IMR-90 (cell line): ENCODE measurements at regions not wholly inside any gene's neighbourhood (a gene's known extent, or its start where the extent isn't known, plus 50 kb on each side); places are given as distances from the start of the nearest gene placed in this dataset.

Experiments
- ATAC-seq: fragments of 200-7000 bp; cut with Tn5 transposase; 2 replicates; pipeline ENCODE4 v1.9.1; 2020; ENCODE audit warnings: low read depth, mild to moderate bottlenecking, moderate library complexity
- BruUV-seq: library from RNA; stranded (reverse); fragments of 400-500 nt; replicated peaks from 2 replicates; lab custom pipeline; 2021; lab: Mats Ljungman, UMichigan
- CTCF ChIA-PET: fragments of 300-600 bp; formaldehyde crosslinking; extraction: SDS; loops from one replicate; lab custom pipeline; 2021; ENCODE audit warnings: antibody characterized with exemption; lab: Yijun Ruan, JAX
- POLR2A ChIA-PET: fragments of 300-600 bp; sonication (Branson Sonifier 250); formaldehyde crosslinking; loops from one replicate; lab custom pipeline; 2022; ENCODE audit warnings: antibody characterized with exemption; ENCODE audit not compliant: unreplicated experiment; lab: Charles Lee
- DNase-seq: peaks from one replicate; pipeline ENCODE4 v3.0.0; 2013
- H2AFZ ChIP-seq: replicated peaks from 2 replicates; pipeline ENCODE3; 2013; ENCODE audit warnings: low read length, mild to moderate bottlenecking; ENCODE audit not compliant: poor library complexity
- H2AK5ac ChIP-seq: 2 replicates; pipeline ENCODE4 v1.6.1; 2013; ENCODE audit warnings: low read depth, low read length, inconsistent platforms
- H2AK9ac ChIP-seq: replicated peaks from 2 replicates; pipeline ENCODE3; 2013; ENCODE audit warnings: mild to moderate bottlenecking, low read depth, low read length, moderate library complexity; ENCODE audit not compliant: poor library complexity
- H2BK120ac ChIP-seq: 2 replicates; pipeline ENCODE4 v1.6.1; 2013; ENCODE audit warnings: low read depth, low read length, inconsistent platforms
- H2BK15ac ChIP-seq: 3 replicates; pipeline ENCODE4 v1.6.1; 2013; ENCODE audit warnings: low read depth, low read length, inconsistent platforms
- H2BK20ac ChIP-seq: 2 replicates; pipeline ENCODE4 v1.6.1; 2013; ENCODE audit warnings: low read depth, mild to moderate bottlenecking, inconsistent platforms, low read length, moderate library complexity
- H2BK5ac ChIP-seq: 2 replicates; pipeline ENCODE4 v1.6.1; 2013; ENCODE audit warnings: mild to moderate bottlenecking, low read depth, low read length, inconsistent platforms; ENCODE audit not compliant: poor library complexity, severe bottlenecking
- H3K14ac ChIP-seq: replicated peaks from 2 replicates; pipeline ENCODE4 v1.6.1; 2013; ENCODE audit warnings: low read depth, low read length, inconsistent platforms
- H3K18ac ChIP-seq: 2 replicates; pipeline ENCODE4 v1.6.1; 2013; ENCODE audit warnings: low read depth, low read length, control low read depth
- H3K23ac ChIP-seq: 2 replicates; pipeline ENCODE4 v1.6.1; 2013; ENCODE audit warnings: low read depth, low read length, inconsistent platforms
- H3K27ac ChIP-seq: 2 replicates; pipeline ENCODE4 v1.5.1; 2013; ENCODE audit warnings: mild to moderate bottlenecking, control low read depth, low read length; ENCODE audit not compliant: insufficient read depth
- H3K27me3 ChIP-seq: 2 replicates; pipeline ENCODE4 v1.6.1; 2013; ENCODE audit warnings: low read length; ENCODE audit not compliant: control insufficient read depth, insufficient read depth
- H3K36me3 ChIP-seq: 2 replicates; pipeline ENCODE4 v1.6.1; 2013; ENCODE audit warnings: low read length, mixed read lengths; ENCODE audit not compliant: control insufficient read depth, insufficient read depth
- H3K4ac ChIP-seq: 2 replicates; pipeline ENCODE4 v1.6.1; 2013; ENCODE audit warnings: low read depth, low read length, inconsistent platforms
- H3K4me1 ChIP-seq: 2 replicates; pipeline ENCODE4 v1.6.1; 2013; ENCODE audit warnings: low read length, mixed read lengths; ENCODE audit not compliant: control insufficient read depth, insufficient read depth
- H3K4me2 ChIP-seq: 2 replicates; pipeline ENCODE4 v1.6.1; 2013; ENCODE audit warnings: low read depth, mild to moderate bottlenecking, control low read depth, low read length, moderate library complexity
- H3K4me3 ChIP-seq: 2 replicates; pipeline ENCODE4 v1.5.1; 2013; ENCODE audit warnings: low read depth, mild to moderate bottlenecking, control low read depth, low read length, moderate library complexity; ENCODE audit not compliant: insufficient read depth
- H3K56ac ChIP-seq: 2 replicates; pipeline ENCODE4 v1.6.1; 2013; ENCODE audit warnings: low read length, inconsistent platforms; ENCODE audit not compliant: insufficient read depth; ENCODE audit errors: extremely low read depth
- H3K79me1 ChIP-seq, 2 experiments: 2 replicates each; pipeline ENCODE4 v1.6.1; 2013; ENCODE audit warnings: low read length in 2 of 2, inconsistent platforms in 1 of 2, low read depth in 1 of 2
- H3K9ac ChIP-seq: 2 replicates; pipeline ENCODE4 v1.6.1; 2013; ENCODE audit warnings: low read depth, low read length, control low read depth
- H3K9me1 ChIP-seq: 2 replicates; pipeline ENCODE4 v1.6.1; 2013; ENCODE audit warnings: low read length, inconsistent platforms; ENCODE audit not compliant: insufficient read depth
- H3K9me3 ChIP-seq: 2 replicates; pipeline ENCODE4 v1.6.1; 2013; ENCODE audit warnings: low read length; ENCODE audit not compliant: control insufficient read depth, insufficient read depth
- H4K20me1 ChIP-seq: 2 replicates; pipeline ENCODE4 v1.6.1; 2013; ENCODE audit warnings: low read length, inconsistent platforms; ENCODE audit not compliant: insufficient read depth
- H4K5ac ChIP-seq: 2 replicates; pipeline ENCODE4 v1.6.1; 2013; ENCODE audit warnings: mild to moderate bottlenecking, low read depth, low read length, control low read depth
- H4K8ac ChIP-seq, 2 experiments: 2 replicates each; pipeline ENCODE4 v1.6.1; 2013; ENCODE audit warnings: low read depth in 2 of 2, low read length in 2 of 2, control low read depth in 1 of 2, inconsistent platforms in 1 of 2
- H4K91ac ChIP-seq: 2 replicates; pipeline ENCODE4 v1.6.1; 2013; ENCODE audit warnings: low read depth, low read length, inconsistent platforms; ENCODE audit not compliant: insufficient read depth
- CHD1 ChIP-seq: IDR thresholded peaks from 2 replicates; pipeline ENCODE4 v1.6.1; 2012; ENCODE audit warnings: low read depth, low read length, improper control_type of control experiment
- CTCF ChIP-seq: conservative IDR thresholded peaks from 2 replicates; pipeline ENCODE4 v1.5.1; 2012; ENCODE audit warnings: mild to moderate bottlenecking, low read depth, low read length, improper control_type of control experiment
- MAZ ChIP-seq: IDR thresholded peaks from 2 replicates; pipeline ENCODE4 v1.6.1; 2012; ENCODE audit warnings: low read depth, mild to moderate bottlenecking, low read length, improper control_type of control experiment, moderate library complexity, borderline replicate concordance
- MXI1 ChIP-seq: IDR thresholded peaks from 2 replicates; pipeline ENCODE4 v1.6.1; 2012; ENCODE audit warnings: low read depth, mild to moderate bottlenecking, low read length, moderate library complexity, borderline replicate concordance
- NFE2L2 ChIP-seq: fragments of 150-350 bp; IDR thresholded peaks from 2 replicates; pipeline ENCODE4 v1.6.1; 2016; ENCODE audit warnings: low read depth, mild to moderate bottlenecking, low read length
- RAD21 ChIP-seq: IDR thresholded peaks from 2 replicates; pipeline ENCODE4 v1.6.1; 2012; ENCODE audit warnings: low read length, improper control_type of control experiment
- WGBS, 2 experiments: methylation state at CpG; one replicate each; pipeline versions ENCODE4 v1.1.5 to v1.1.7; 2013; ENCODE audit warnings: missing lambda C conversion rate in 2 of 2; ENCODE audit not compliant: insufficient read length in 1 of 2; ENCODE audit errors: extremely low coverage in 2 of 2; 5-methylcytosine and 5-hydroxymethylcytosine counted together
- dilution Hi-C: fragments of 300-500 bp; cut with HindIII; formaldehyde crosslinking; loops from one replicate; pipeline ENCODE4 v1.14.3; 2018; ENCODE audit warnings: low sequenced_read_pairs; ENCODE audit not compliant: unreplicated experiment
- in situ Hi-C: fragments of 300-500 bp; cut with MboI; formaldehyde crosslinking; loops from 3 replicates; pipeline ENCODE4 v1.14.3; 2019; ENCODE audit warnings: low sequenced_read_pairs, inconsistent platforms, mixed read lengths
- intact Hi-C: fragments of 100-400 bp; cut with micrococcal nuclease; formaldehyde crosslinking; loops from 2 replicates; pipeline ENCODE4 v1.10.0; 2022

GRCh38 chr10:33441561-33441960 lies 107.1 kb upstream of the NRP1 start:
- H3K56ac ChIP-seq, result no peak overlapping the region
- no peak overlapping the region for H3K4ac ChIP-seq
- H3K4me1 ChIP-seq, result no peaks in the 10 kb centered on the region
- no peak overlapping the region for H3K4me3 ChIP-seq
- H4K91ac ChIP-seq, result no peak overlapping the region
- no TSS peak for BruUV-seq
- no peak overlapping the region for H2BK5ac ChIP-seq
- no peaks in the 10 kb centered on the region for H3K27me3 ChIP-seq
- no peak for DNase-seq
- no peaks in the 10 kb centered on the region for H3K79me1 ChIP-seq
- no peak overlapping the region for H2BK15ac ChIP-seq
- H2AK5ac ChIP-seq, result no peak overlapping the region
- H3K23ac ChIP-seq, result no peak overlapping the region
- intact Hi-C loops (no loop called here), dilution Hi-C loops (no loop called here), in situ Hi-C loops (no loop called here)
- no peak overlapping the region for H3K27ac ChIP-seq
- no peak overlapping the region for H3K14ac ChIP-seq
- no peaks in the 10 kb centered on the region for H3K9me1 ChIP-seq
- no peak overlapping the region for H4K8ac ChIP-seq
- H3K4me2 ChIP-seq, result no peak overlapping the region
- H3K36me3 ChIP-seq, result no peaks in the 10 kb centered on the region
- H4K5ac ChIP-seq, result no peak overlapping the region
- ATAC-seq, result no peak
- CTCF ChIA-PET, result no interaction called here
- no peak overlapping the region for H2AFZ ChIP-seq
- no peaks in the 10 kb centered on the region for H4K20me1 ChIP-seq
- TF ChIP-seq RAD21 (no peak), MAZ (no peak), CHD1 (no peak), CTCF (no peak), NFE2L2 (no peak), MXI1 (no peak)
- WGBS, 2 experiments, result no CpG with 5 or more reads among the region's 5 CpGs
- H2BK20ac ChIP-seq, result no peak overlapping the region
- H3K9me3 ChIP-seq, result no peaks in the 10 kb centered on the region
- H3K18ac ChIP-seq, result no peak overlapping the region
- POLR2A ChIA-PET, result no interaction called here
- H2AK9ac ChIP-seq, result no peak overlapping the region
- no peak overlapping the region for H3K9ac ChIP-seq
- no peak overlapping the region for H2BK120ac ChIP-seq
